Right atrium auricular region (tissue), 2 donors: ENCODE measurements at regions not wholly inside any gene's neighbourhood (a gene's known extent, or its start where the extent isn't known, plus 50 kb on each side); places are given as distances from the start of the nearest gene placed in this dataset.

ENCODE experiments used
- DNase-seq: peaks from one replicate; pipeline ENCODE4 v3.0.0-alpha.2; 2019; ENCODE audit warnings: low spot score
- H3K27ac ChIP-seq, 2 donors: fragments of 200-600 bp; sonication (generic); 1 replicate in 1 of 2; 2 replicates in 1 of 2; pipeline ENCODE4 v1.5.1; 2016 to 2019
- H3K27me3 ChIP-seq, 2 donors: fragments of 200-600 bp; sonication (generic); one replicate each; pipeline versions ENCODE4 v1.5.1 to v1.6.0; 2017 to 2019
- H3K36me3 ChIP-seq: fragments of 200-600 bp; sonication (generic); one replicate; pipeline ENCODE4 v1.5.1; 2016
- H3K4me1 ChIP-seq, 2 donors: fragments of 200-600 bp; sonication (generic); one replicate each; pipeline versions ENCODE4 v1.5.1 to v1.6.0; 2017 to 2019
- H3K4me3 ChIP-seq, 2 donors: fragments of 200-600 bp; sonication (generic); 1 replicate in 1 of 2; 2 replicates in 1 of 2; pipeline ENCODE4 v1.5.1; 2017 to 2019; ENCODE audit warnings: mild to moderate bottlenecking in 1 of 2, moderate library complexity in 1 of 2
- H3K9me3 ChIP-seq, 2 donors: fragments of 200-600 bp; sonication (generic); one replicate each; pipeline ENCODE4 v1.5.1; 2019
- TF ChIP-seq, protein P1 (sequence below), 2 donors: fragments of 200-600 bp; sonication (generic); IDR thresholded peaks; one replicate each; pipeline ENCODE4 v1.5.1; 2019; ENCODE audit warnings: antibody characterized with exemption in 2 of 2

- no peak for DNase-seq
Observed at GRCh38 chr11:15481871-15482270, 367.1 kb downstream of the INSC start.

DNA sequence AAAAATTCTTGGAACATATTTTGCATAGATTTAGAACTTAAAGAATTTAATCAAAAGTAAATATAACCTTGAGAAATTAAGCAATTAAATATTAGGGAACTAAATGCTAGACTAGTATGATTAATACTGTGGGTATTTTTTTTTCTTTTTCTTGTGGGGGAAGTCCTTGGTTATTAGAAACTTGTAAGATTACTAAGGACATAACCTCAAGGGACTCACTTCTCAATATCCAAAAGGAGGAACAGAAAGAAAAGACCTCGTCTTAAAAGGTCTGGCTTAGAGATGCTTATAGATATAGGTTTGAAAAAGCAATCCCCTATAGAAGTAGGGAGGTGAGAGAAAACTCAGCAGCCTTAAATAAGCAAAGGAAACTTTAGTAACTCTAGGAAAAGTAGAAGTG, 368.5 kb downstream of the INSC start:
- Histone ChIP-seq H3K4me1 (no peaks in the 10 kb centered on the region), H3K9me3 (no peaks in the 10 kb centered on the region), H3K4me3 (no peak overlapping the region), H3K27ac (no peak overlapping the region), H3K27me3 (no peaks in the 10 kb centered on the region), H3K36me3 (no peaks in the 10 kb centered on the region)
- no peak for DNase-seq
- TF ChIP-seq, protein P1, sequence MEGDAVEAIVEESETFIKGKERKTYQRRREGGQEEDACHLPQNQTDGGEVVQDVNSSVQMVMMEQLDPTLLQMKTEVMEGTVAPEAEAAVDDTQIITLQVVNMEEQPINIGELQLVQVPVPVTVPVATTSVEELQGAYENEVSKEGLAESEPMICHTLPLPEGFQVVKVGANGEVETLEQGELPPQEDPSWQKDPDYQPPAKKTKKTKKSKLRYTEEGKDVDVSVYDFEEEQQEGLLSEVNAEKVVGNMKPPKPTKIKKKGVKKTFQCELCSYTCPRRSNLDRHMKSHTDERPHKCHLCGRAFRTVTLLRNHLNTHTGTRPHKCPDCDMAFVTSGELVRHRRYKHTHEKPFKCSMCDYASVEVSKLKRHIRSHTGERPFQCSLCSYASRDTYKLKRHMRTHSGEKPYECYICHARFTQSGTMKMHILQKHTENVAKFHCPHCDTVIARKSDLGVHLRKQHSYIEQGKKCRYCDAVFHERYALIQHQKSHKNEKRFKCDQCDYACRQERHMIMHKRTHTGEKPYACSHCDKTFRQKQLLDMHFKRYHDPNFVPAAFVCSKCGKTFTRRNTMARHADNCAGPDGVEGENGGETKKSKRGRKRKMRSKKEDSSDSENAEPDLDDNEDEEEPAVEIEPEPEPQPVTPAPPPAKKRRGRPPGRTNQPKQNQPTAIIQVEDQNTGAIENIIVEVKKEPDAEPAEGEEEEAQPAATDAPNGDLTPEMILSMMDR (IDR thresholded peaks at IDR 0.05), result no peak

More at GRCh38 chr11:15481871-15482270, 367.1 kb downstream of the INSC start:
- Histone ChIP-seq H3K9me3 (no peaks in the 10 kb centered on the region), H3K4me3 (no peak overlapping the region), H3K27ac (no peak overlapping the region), H3K27me3 (no peaks in the 10 kb centered on the region), H3K4me1 (no peaks in the 10 kb centered on the region), H3K36me3 (no peaks in the 10 kb centered on the region)
- TF ChIP-seq, protein P1 (IDR thresholded peaks at IDR 0.05), result no peak

DNA sequence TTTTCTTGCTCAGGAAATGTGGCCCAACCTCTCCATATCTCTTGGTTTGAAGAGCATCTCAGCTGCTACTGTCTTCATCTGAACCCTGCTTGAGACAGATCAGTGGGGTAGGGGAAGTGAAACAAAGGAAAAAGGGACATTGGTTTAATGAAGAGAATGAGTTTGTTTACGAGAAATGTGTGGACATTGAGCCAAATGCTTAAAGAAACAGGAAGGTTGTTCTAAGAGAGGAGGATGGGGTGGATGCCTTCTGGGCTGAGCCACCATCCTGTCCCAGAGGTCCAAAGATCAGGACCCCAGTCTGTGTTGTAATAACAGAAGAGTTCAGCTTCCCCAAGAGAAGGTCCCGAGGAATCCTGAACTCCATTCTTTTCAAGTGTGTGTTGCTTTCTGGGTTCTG, 369.7 kb downstream of the INSC start:
- TF ChIP-seq, protein P1 (IDR thresholded peaks at IDR 0.05), result no peak
- no peaks in the 10 kb centered on the region for H3K4me1 ChIP-seq
- H3K27me3 ChIP-seq, result no peaks in the 10 kb centered on the region
- H3K36me3 ChIP-seq, result no peaks in the 10 kb centered on the region
- no peaks in the 10 kb centered on the region for H3K9me3 ChIP-seq
- no peak overlapping the region for H3K4me3 ChIP-seq
- no peak overlapping the region for H3K27ac ChIP-seq
- no peak for DNase-seq

DNA sequence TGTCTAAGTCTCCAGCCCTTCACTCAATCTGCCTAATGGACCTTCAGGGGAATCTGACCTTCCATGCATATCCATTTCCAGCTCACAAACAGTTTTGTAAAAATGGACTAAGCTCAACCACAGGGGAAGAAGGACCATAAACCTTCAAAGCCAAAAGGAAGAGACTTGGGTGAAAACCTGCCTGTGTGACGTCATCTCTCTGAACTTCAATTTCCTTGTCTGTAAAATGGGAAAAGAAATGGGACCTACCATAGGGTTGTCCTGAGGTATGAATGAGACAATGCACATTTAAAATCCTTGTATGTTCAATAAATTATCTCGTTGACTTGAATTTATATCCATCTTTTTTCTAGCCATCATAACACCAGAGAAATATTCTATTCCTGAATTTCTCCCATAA, 370.7 kb downstream of the INSC start:
- Histone ChIP-seq H3K9me3 (no peaks in the 10 kb centered on the region), H3K27me3 (no peaks in the 10 kb centered on the region), H3K4me1 (no peaks in the 10 kb centered on the region), H3K27ac (no peak overlapping the region), H3K36me3 (no peaks in the 10 kb centered on the region), H3K4me3 (no peak overlapping the region)
- TF ChIP-seq, protein P1 (IDR thresholded peaks at IDR 0.05), result no peak
- DNase-seq, result no peak

GRCh38 chr11:15489281-15489680, 374.6 kb downstream of the INSC start:
- H3K36me3 ChIP-seq, result no peaks in the 10 kb centered on the region
- TF ChIP-seq, protein P1 (IDR thresholded peaks at IDR 0.05), result no peak
- no peaks in the 10 kb centered on the region for H3K27me3 ChIP-seq
- H3K9me3 ChIP-seq, result no peaks in the 10 kb centered on the region
- H3K4me3 ChIP-seq, result no peak overlapping the region
- no peak overlapping the region for H3K27ac ChIP-seq
- DNase-seq, result no peak
- no peaks in the 10 kb centered on the region for H3K4me1 ChIP-seq

DNA sequence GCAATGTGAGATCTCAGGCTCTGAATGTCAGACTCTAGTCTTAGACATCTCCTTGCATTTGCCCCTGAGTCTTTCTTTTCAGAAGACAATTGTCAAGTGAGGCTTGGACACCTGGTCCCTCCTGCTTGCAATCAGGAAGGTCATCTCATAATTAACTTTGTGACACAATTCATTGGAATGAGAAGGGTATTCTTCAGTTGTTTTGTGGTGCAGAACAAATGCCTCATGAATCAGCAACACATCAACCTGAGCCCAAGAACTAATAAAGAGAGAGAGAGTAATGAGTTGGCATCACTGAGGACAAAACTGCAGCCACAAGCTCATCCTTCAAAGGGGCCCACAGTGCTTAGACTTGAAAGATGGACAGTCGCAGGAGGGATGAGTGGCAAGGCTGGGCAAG, 375.8 kb downstream of the INSC start:
- Histone ChIP-seq H3K27ac (no peak overlapping the region), H3K27me3 (no peaks in the 10 kb centered on the region), H3K4me3 (no peak overlapping the region), H3K36me3 (no peaks in the 10 kb centered on the region), H3K4me1 (no peaks in the 10 kb centered on the region), H3K9me3 (no peaks in the 10 kb centered on the region)
- DNase-seq, result no peak
- TF ChIP-seq, protein P1 (IDR thresholded peaks at IDR 0.05), result no peak
